Activated T-helper 2 cell treated with anti-CD3 and anti-CD28 coated beads, Interferon-gamma antibody, Interleukin-2, Interleukin-4, amounts not matched to agents 10 μg/mL and 5 μg/mL and 100 μg/mL, durations not matched to agents 14 hours and 24 hours and 36 hours (primary cell): ENCODE measurements at regions not wholly inside any gene's neighbourhood (a gene's known extent, or its start where the extent isn't known, plus 50 kb on each side); places are given as distances from the start of the nearest gene placed in this dataset.

Source experiments
- DNase-seq: peaks from one replicate; pipeline ENCODE4 v3.0.0; 2021; ENCODE audit warnings: low spot score
- H3K27ac Mint-ChIP-seq: one replicate; pipeline ENCODE4 v1.8.0; 2021; ENCODE audit warnings: mixed read lengths
- H3K27me3 Mint-ChIP-seq: one replicate; pipeline ENCODE4 v1.8.0; 2021; ENCODE audit warnings: low read depth, mixed read lengths
- H3K36me3 Mint-ChIP-seq: one replicate; pipeline ENCODE4 v1.8.0; 2021; ENCODE audit warnings: low read depth, mixed read lengths
- H3K4me1 Mint-ChIP-seq: one replicate; pipeline ENCODE4 v1.8.0; 2021; ENCODE audit warnings: low read depth, mixed read lengths
- H3K4me3 Mint-ChIP-seq: one replicate; pipeline ENCODE4 v1.8.0; 2021; ENCODE audit warnings: low read depth, mild to moderate bottlenecking, moderate library complexity, mixed read lengths
- H3K9me3 Mint-ChIP-seq: one replicate; pipeline ENCODE4 v1.8.0; 2021; ENCODE audit warnings: mixed read lengths
- intact Hi-C: fragments of 100-400 bp; cut with micrococcal nuclease; formaldehyde crosslinking; loops from one replicate; pipeline ENCODE4 v1.15.1; 2023

DNA sequence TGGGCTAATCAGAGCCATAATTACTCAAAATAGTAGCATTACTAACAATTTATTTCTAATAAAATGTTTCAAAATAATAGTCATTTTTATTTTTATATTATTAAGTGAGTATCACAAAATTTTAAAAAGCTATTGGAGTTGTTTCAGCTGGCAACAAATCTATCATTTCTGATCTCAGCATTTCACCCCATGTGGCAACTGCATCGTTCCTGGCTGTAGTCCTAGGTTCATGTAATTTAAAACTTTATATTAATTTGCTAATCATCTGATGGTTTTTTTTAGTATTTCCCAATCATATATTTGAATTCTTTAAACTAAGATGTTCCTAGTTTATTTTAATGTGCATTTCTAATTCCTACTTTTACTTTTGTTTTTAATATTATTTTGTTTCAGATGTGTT, 293.0 kb upstream of the AKR1E2 start:
- H3K27me3 Mint-ChIP-seq, result peaks cover 8% of the 10 kb centered on the region
- DNase-seq, result no peak
- no peaks in the 10 kb centered on the region for H3K4me1 Mint-ChIP-seq
- no peak overlapping the region for H3K27ac Mint-ChIP-seq
- no peak overlapping the region for H3K4me3 Mint-ChIP-seq
- intact Hi-C loops, result no loop called here
- peaks cover 20% of the 10 kb centered on the region for H3K9me3 Mint-ChIP-seq
- no peaks in the 10 kb centered on the region for H3K36me3 Mint-ChIP-seq

DNA sequence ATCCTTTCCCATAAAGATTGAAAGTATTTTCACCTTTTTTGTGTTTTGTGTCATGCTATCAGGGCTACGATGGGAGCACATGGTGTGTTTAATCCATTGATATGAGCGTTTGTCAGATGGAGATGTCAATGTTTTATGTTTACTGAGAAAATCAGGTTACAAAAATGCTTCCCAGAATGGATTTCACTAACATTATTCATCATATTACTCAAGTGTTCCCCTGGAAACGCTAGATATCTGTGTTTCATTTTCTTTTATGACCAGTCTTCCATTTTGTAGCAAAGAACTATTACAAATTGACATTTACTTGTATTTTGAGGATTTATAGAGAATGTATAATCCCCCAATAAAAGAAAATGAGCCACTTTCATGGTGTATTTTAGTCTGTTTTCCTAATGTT, 293.5 kb upstream of the AKR1E2 start:
- no peak for DNase-seq
- H3K36me3 Mint-ChIP-seq, result no peaks in the 10 kb centered on the region
- intact Hi-C loops, result no loop called here
- H3K9me3 Mint-ChIP-seq, result peaks cover 15% of the 10 kb centered on the region
- H3K27ac Mint-ChIP-seq, result no peak overlapping the region
- H3K4me1 Mint-ChIP-seq, result no peaks in the 10 kb centered on the region
- peaks cover 9% of the 10 kb centered on the region for H3K27me3 Mint-ChIP-seq
- no peak overlapping the region for H3K4me3 Mint-ChIP-seq

DNA sequence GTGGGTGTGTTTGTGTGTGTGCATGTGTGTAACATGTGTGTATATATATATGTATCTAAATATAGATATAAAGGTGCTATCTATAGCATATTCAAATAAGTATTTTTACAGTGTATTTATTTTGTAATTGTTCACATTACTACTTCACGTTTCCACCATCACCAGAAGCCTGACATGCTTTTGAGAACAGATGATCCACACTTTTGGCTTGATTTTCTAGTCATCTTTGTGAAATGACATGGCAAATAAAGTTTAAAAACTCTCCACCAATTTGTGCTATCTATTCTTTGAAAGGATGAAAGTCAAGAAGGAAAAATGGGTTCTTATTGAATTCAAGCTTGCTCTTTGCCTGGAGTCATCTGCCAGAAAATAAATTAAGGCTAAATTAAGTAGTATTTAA, 294.0 kb upstream of the AKR1E2 start:
- no peak for DNase-seq
- H3K27ac Mint-ChIP-seq, result no peak overlapping the region
- H3K9me3 Mint-ChIP-seq, result peaks cover 10% of the 10 kb centered on the region
- peaks cover 11% of the 10 kb centered on the region for H3K27me3 Mint-ChIP-seq
- no peaks in the 10 kb centered on the region for H3K36me3 Mint-ChIP-seq
- H3K4me1 Mint-ChIP-seq, result no peaks in the 10 kb centered on the region
- intact Hi-C loops, result no loop called here
- H3K4me3 Mint-ChIP-seq, result no peak overlapping the region

DNA sequence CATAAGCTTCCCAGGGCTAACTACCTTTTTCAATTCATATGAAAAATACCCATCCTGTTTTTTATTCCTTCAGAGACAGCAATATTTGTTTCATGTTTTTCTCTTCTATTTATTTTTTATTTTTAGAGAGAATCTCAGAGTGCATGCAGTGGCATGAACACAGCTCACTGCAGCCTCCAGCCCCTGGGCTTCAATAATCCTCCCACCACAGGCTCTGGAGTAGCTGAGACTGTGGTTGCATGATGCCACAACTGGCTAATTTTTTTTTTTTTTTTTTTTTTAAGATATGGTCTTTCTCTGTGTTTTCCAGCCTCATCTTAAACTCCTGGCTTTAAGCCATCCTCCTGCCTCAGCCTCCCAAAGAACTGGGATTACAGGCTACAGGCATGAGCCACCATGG, 296.7 kb upstream of the AKR1E2 start:
- DNase-seq, result no peak
- Mint-ChIP-seq H3K9me3 (no peaks in the 10 kb centered on the region), H3K4me3 (no peak overlapping the region), H3K36me3 (no peaks in the 10 kb centered on the region), H3K4me1 (no peaks in the 10 kb centered on the region), H3K27ac (no peak overlapping the region), H3K27me3 (peaks cover 17% of the 10 kb centered on the region)
- intact Hi-C loops, result no loop called here

DNA sequence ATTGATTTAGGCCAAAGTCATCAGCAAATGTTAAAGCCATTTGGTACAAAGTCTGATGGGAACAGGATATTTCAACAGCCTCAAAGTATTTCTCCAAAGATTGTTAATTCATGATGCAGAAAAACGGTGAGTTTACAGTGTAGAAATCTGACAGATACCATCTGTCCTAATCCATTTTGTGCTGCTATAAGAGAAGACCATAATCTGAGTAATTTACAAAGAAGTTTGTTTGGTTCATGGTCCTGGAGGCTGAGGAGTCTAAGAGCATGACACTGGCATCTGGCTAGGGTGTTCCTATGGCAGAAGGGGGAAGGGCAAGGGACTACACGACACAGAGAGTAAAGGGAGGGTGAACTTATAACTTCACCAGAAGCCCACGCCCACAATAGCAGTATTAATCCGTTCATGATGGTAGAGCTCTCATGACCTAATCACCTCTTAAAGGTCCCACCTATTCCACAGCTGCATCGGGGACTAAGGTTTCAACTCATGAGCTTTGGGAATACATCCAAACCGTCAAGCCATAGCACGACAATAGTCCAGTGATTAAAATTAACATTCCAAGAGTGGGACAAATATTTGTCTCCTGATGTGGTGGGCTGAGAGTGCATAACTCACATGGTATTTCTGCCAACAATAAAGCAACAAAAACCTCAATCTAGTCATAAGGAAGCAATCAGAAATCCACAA, 298.6 kb upstream of the AKR1E2 start:
- H3K4me1 Mint-ChIP-seq, result no peaks in the 10 kb centered on the region
- H3K27me3 Mint-ChIP-seq, result peaks cover 14% of the 10 kb centered on the region
- intact Hi-C loops, result no loop called here
- DNase-seq, result no peak
- no peak overlapping the region for H3K27ac Mint-ChIP-seq
- H3K36me3 Mint-ChIP-seq, result no peaks in the 10 kb centered on the region
- H3K4me3 Mint-ChIP-seq, result no peak overlapping the region
- no peaks in the 10 kb centered on the region for H3K9me3 Mint-ChIP-seq

DNA sequence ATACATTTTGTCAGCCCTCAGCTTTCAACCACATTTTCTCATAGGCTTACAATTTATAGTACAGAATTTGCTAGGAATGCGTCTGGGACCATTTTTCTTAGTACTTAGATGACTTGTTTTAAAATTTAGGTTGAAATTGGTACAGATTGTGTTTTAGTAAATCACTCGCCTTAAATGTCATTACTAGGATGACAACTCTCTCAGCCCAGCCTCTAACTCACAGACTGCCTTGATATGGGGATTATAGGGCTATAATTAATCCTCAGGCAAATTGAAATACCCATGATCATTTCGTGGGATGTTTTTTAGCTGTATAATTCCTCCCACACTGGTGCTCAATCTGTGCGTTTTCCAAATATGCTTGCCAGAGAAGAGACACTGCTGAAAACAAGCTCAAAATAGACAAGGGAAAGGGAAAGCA, 299.7 kb upstream of the AKR1E2 start:
- Mint-ChIP-seq H3K27ac (no peak overlapping the region), H3K4me3 (no peak overlapping the region), H3K4me1 (no peaks in the 10 kb centered on the region), H3K27me3 (peaks cover 11% of the 10 kb centered on the region), H3K36me3 (no peaks in the 10 kb centered on the region), H3K9me3 (no peaks in the 10 kb centered on the region)
- DNase-seq, result no peak
- intact Hi-C loops, result no loop called here

DNA sequence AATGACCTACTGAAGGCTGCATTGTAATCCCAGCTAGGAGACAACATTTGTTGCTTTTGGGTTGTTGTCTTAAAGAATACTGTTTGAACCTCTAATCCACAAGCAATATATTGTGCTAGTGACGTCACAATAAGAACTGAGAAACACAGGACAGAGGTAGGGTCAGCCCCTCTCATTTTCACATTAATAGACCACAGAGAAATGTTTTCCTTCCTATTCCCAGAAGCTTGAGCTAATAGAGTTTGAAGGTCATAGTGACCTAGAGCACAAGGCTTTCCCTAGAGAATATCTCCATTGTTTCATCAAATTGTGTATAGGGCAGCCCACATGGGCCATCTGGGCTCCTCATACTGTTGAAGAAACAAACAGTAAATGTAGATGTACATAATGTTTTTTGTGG, 300.9 kb upstream of the AKR1E2 start:
- intact Hi-C loops, result no loop called here
- peaks cover 12% of the 10 kb centered on the region for H3K27me3 Mint-ChIP-seq
- no peak for DNase-seq
- H3K4me3 Mint-ChIP-seq, result no peak overlapping the region
- no peaks in the 10 kb centered on the region for H3K9me3 Mint-ChIP-seq
- no peak overlapping the region for H3K27ac Mint-ChIP-seq
- H3K36me3 Mint-ChIP-seq, result no peaks in the 10 kb centered on the region
- no peaks in the 10 kb centered on the region for H3K4me1 Mint-ChIP-seq

DNA sequence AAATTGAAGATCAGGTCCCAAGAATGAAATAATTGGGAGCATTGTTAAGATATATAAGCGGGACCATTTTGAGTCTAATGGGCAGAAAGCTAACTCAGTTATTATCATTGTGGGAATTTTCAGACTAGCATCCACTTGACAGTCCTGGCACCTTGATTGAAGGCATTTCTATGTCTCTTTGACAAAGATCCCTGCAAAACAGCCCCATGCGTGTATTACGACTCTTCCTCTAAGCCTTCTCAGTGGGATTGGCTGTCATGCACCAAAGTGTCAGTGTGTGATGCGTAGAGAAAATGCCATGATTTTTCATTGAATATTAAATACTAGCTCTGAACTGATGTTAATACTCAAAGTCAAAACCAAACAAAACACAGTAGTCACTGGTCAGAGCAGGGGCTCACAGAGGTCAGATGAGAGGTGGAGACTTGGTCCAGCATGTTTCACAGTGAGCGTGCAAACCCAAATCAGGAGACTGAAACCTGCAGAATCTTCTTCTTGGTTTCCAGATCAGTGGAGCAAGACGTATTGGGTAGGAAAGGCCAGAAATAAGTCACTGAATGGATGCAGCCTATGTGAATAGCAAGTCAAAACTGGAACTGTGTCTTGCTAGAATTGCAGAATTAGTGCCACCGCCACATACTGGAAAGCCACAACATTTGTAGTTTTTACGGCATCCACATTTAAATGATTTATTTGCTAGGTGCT, 303.6 kb upstream of the AKR1E2 start:
- no peak overlapping the region for H3K4me3 Mint-ChIP-seq

DNA sequence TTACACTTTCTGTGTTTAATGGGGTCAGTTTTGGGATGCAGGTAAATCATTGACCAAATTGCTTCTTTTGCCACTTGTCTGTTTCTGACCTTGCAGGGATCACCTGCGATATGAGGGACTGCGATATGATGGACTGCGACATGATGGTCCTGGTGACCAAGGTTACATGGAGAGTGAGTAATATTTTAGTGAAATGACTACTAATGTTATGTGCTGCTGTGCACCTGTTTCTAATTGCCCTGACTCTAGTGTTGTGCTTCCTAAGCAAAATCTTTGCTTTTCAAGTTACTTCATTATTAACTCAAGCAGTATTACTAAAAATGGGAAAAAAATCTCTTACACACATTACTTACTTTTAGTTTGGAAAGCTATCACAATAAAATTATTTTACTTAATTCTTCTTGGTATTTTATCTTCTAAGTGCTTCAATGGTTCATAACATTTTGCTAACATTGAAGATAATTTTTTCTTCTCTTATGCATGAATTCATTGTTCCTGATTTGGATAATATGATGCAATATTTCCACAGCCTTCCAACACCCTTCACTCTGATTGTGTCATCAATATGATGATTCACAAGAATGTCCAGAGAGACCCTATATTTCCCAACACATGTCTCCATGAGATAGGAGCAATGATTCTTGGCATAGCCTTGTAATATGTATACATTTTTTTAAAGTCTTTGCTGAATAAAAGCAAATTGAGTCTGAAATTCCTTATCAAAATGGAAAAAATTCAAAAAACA, 306.2 kb upstream of the AKR1E2 start:
- no peak overlapping the region for H3K27ac Mint-ChIP-seq
- peaks cover 27% of the 10 kb centered on the region for H3K27me3 Mint-ChIP-seq
- no peaks in the 10 kb centered on the region for H3K36me3 Mint-ChIP-seq
- no peaks in the 10 kb centered on the region for H3K9me3 Mint-ChIP-seq
- no peak overlapping the region for H3K4me3 Mint-ChIP-seq
- intact Hi-C loops, result no loop called here
- no peak for DNase-seq
- H3K4me1 Mint-ChIP-seq, result no peaks in the 10 kb centered on the region

More for the DNA sequence above, 303.6 kb upstream of the AKR1E2 start:
- no peak for DNase-seq
- H3K4me1 Mint-ChIP-seq, result no peaks in the 10 kb centered on the region
- no peaks in the 10 kb centered on the region for H3K9me3 Mint-ChIP-seq
- intact Hi-C loops, result no loop called here
- no peaks in the 10 kb centered on the region for H3K36me3 Mint-ChIP-seq
- peaks cover 23% of the 10 kb centered on the region for H3K27me3 Mint-ChIP-seq
- no peak overlapping the region for H3K27ac Mint-ChIP-seq

DNA sequence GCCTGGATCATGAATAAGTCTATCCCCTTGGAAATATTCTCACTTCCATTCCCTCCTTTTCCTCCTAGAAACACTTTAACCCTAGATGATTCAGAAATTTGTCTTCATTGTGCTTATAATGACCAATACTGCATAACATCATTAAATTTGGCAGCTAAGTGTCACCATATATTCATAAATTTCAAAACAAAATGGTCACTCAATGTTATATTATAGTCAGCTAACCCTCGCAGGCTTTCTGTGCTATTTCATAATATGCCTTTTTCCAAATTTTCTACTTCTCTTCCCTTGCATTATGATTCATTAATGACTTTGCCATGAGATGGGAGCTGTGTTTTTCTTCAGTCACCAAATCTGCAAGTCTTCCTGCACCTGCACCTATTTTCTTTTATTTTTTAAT, 308.3 kb upstream of the AKR1E2 start:
- H3K4me1 Mint-ChIP-seq, result peaks cover 7% of the 10 kb centered on the region
- no peak overlapping the region for H3K4me3 Mint-ChIP-seq
- no peak overlapping the region for H3K27ac Mint-ChIP-seq
- H3K36me3 Mint-ChIP-seq, result no peaks in the 10 kb centered on the region
- intact Hi-C loops, result no loop called here
- no peak for DNase-seq
- no peaks in the 10 kb centered on the region for H3K9me3 Mint-ChIP-seq
- H3K27me3 Mint-ChIP-seq, result peaks cover 24% of the 10 kb centered on the region

DNA sequence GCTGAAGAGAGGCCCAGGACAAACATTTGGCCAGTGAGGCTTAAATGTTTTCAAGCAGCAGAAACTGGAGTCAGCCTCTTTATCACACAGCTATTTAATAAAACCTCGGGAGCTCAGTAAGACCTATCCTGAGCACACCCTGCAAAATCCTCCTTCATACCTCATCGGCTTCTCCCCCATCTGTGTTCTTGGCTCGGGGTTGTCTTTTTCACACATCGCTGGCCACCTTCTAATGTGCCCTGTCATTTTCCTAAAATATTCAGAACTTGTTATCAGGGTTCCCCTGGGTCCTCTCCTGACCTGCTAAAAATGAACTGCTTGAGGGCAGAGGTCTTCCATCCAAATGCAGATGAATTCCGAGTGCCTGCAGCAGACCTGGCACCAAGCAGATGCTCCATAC, 310.3 kb upstream of the AKR1E2 start:
- no peaks in the 10 kb centered on the region for H3K9me3 Mint-ChIP-seq
- H3K36me3 Mint-ChIP-seq, result no peaks in the 10 kb centered on the region
- no peak for DNase-seq
- peaks cover 7% of the 10 kb centered on the region for H3K4me1 Mint-ChIP-seq
- H3K4me3 Mint-ChIP-seq, result no peak overlapping the region
- no peak overlapping the region for H3K27ac Mint-ChIP-seq
- intact Hi-C loops, result no loop called here
- peaks cover 29% of the 10 kb centered on the region for H3K27me3 Mint-ChIP-seq

DNA sequence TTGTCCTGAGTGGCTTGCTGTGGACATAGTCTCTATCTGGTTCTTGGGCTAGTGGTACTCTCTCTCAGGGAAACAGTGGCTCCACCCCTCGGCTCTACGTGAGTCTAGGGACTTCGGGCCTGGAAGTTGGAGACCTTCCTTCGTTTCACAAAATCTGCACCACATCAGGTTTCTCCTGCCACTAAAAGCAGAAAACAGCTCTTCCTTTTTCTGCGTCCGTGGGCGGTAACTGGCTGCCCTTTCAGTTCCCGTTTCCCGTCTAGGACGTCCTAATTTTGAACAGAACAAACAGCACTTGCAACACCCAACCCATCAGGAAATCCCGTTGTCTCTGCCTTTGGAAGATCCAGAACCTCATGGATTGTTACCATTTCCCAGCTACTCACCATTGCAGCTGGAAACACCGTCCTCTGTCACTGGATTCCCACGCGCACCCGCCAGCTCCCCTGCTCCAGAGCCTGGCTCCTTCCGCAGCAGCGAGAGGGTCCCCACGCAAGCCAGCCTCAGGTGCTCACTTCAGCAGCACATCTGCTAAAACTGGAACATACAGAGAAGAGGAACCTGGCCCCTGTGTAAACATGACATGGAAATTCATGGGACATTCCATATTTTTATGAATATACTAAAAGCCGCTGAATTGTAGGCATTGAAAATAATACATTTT, 311.4 kb upstream of the AKR1E2 start:
- intact Hi-C loops, result no loop called here
- H3K27ac Mint-ChIP-seq, result no peak overlapping the region
- H3K4me3 Mint-ChIP-seq, result no peak overlapping the region
- no peaks in the 10 kb centered on the region for H3K9me3 Mint-ChIP-seq
- peaks cover 24% of the 10 kb centered on the region for H3K27me3 Mint-ChIP-seq
- peaks cover 7% of the 10 kb centered on the region for H3K4me1 Mint-ChIP-seq
- DNase-seq, result no peak
- H3K36me3 Mint-ChIP-seq, result no peaks in the 10 kb centered on the region
